ENCODE measurements at regions not wholly inside any gene's neighbourhood (a gene's known extent, or its start where the extent isn't known, plus 50 kb on each side); places are given as distances from the start of the nearest gene placed in this dataset.

- BruUV-seq (replicated peaks) = no TSS peak
- POLR2A ChIA-PET = no interaction called here
- CTCF ChIA-PET = no interaction called here
- Histone ChIP-seq H3K4me1 (ENCODE audit: control insufficient read depth, insufficient read depth, low read length) (no peaks in the 10 kb centered on the region), H3K4me3 (ENCODE audit: low read depth in 2 of 2, low read length in 2 of 2) (no peak overlapping the region), H3K27me3 (ENCODE audit: control insufficient read depth, insufficient read depth, low read length) (peaks cover 9% of the 10 kb centered on the region), H3K9me3 (ENCODE audit: control insufficient read depth, insufficient read depth, low read depth, low read length) (no peaks in the 10 kb centered on the region), H3K27ac (ENCODE audit: low read length) (no peak overlapping the region), H3K36me3 (ENCODE audit: control insufficient read depth, insufficient read depth, low read length) (no peaks in the 10 kb centered on the region)
- DNase-seq (ENCODE audit: low read depth, low spot score) (no peak), ATAC-seq (no peak)
- TF ChIP-seq POLR2AphosphoS5 (IDR thresholded peaks at IDR 0.05; ENCODE audit: low read depth, low read length) = no peak
- no peak for TF ChIP-seq TCF7L2 (IDR thresholded peaks at IDR 0.05; ENCODE audit: low read depth, low read length)
- TF ChIP-seq SIN3A (IDR thresholded peaks at IDR 0.05; ENCODE audit: borderline replicate concordance, insufficient read depth, low read depth, low read length) = no peak
- no peak for TF ChIP-seq CTCF (IDR thresholded peaks at IDR 0.05)
- no peak for TF ChIP-seq REST (IDR thresholded peaks at IDR 0.05; ENCODE audit: insufficient read depth in 1 of 2, low read depth in 2 of 2, low read length in 1 of 2)
- in situ Hi-C loops (cut with HindIII; ENCODE audit: low pct_unique_long_range_greater_than_20kb, low sequenced_read_pairs) = no loop called here
- intact Hi-C loops (cut with micrococcal nuclease; ENCODE audit: unreplicated experiment) = no loop called here
These were observed 79.6 kb downstream of the SEC61G start for GRCh38 chr7:54679490-54679817.

GRCh38 chr7:54678763-54679489 is 80.1 kb downstream of the SEC61G start:
- Histone ChIP-seq H3K4me3 (ENCODE audit: low read depth in 2 of 2, low read length in 2 of 2) (no peak overlapping the region), H3K36me3 (ENCODE audit: control insufficient read depth, insufficient read depth, low read length) (no peaks in the 10 kb centered on the region), H3K4me1 (ENCODE audit: control insufficient read depth, insufficient read depth, low read length) (no peaks in the 10 kb centered on the region), H3K9me3 (ENCODE audit: control insufficient read depth, insufficient read depth, low read depth, low read length) (no peaks in the 10 kb centered on the region), H3K27me3 (ENCODE audit: control insufficient read depth, insufficient read depth, low read length) (peaks cover 13% of the 10 kb centered on the region), H3K27ac (ENCODE audit: low read length) (no peak overlapping the region)
- TF ChIP-seq CTCF (IDR thresholded peaks at IDR 0.05) = peak; percentile 55
- no peak for TF ChIP-seq SIN3A (IDR thresholded peaks at IDR 0.05; ENCODE audit: borderline replicate concordance, insufficient read depth, low read depth, low read length)
- in situ Hi-C loops (cut with HindIII; ENCODE audit: low pct_unique_long_range_greater_than_20kb, low sequenced_read_pairs) = no loop called here
- CTCF ChIA-PET = no interaction called here
- DNase-seq (ENCODE audit: low read depth, low spot score) = no peak
- BruUV-seq (replicated peaks) = no TSS peak
- POLR2A ChIA-PET = no interaction called here
- ATAC-seq = no peak
- intact Hi-C loops (cut with micrococcal nuclease; ENCODE audit: unreplicated experiment) = no loop called here

Measured in Panc1 (cell line).